SK-N-SH (cell line): ENCODE measurements at regions not wholly inside any gene's neighbourhood (a gene's known extent, or its start where the extent isn't known, plus 50 kb on each side); places are given as distances from the start of the nearest gene placed in this dataset.

Experiments
- CTCF ChIA-PET: fragments of 300-600, 350-600 bp; formaldehyde crosslinking; extraction: SDS; loops from one replicate; lab custom pipeline; 2021; lab: Yijun Ruan, JAX
- POLR2A ChIA-PET: fragments of 350-600 bp; sonication (Branson Sonifier 250); formaldehyde crosslinking; extraction: SDS; loops from one replicate; lab custom pipeline; 2020; ENCODE audit warnings: antibody characterized with exemption, inconsistent platforms; lab: Yijun Ruan, JAX
- DNase-seq: peaks from one replicate; pipeline ENCODE4 v3.0.0; 2012
- H2AFZ ChIP-seq: fragments of 200-600 bp; sonication (generic); 2 replicates; pipeline ENCODE4 v1.8.1; 2016; ENCODE audit warnings: antibody characterized with exemption, mild to moderate bottlenecking, low read depth
- H3F3A ChIP-seq: fragments of 200-600 bp; sonication (generic); replicated peaks from 2 replicates; pipeline ENCODE3; 2016; ENCODE audit warnings: antibody characterized with exemption, mild to moderate bottlenecking; ENCODE audit not compliant: insufficient read depth
- H3K27ac ChIP-seq, 2 experiments: fragments of 200-500 bp in 1 of 2; fragments of 200-600 bp in 1 of 2; sonication (Bioruptor generic) in 1 of 2; sonication (generic), shearing (Covaris generic) in 1 of 2; 2 replicates each; pipeline versions ENCODE4 v1.5.1 to v1.6.1; 2014 to 2016; ENCODE audit warnings: low read depth in 2 of 2, inconsistent platforms in 1 of 2, low read length in 1 of 2, mild to moderate bottlenecking in 1 of 2, mixed read lengths in 1 of 2
- H3K27me3 ChIP-seq: fragments of 200-600 bp; sonication (generic), shearing (Covaris generic); 2 replicates; pipeline ENCODE4 v1.6.1; 2016; ENCODE audit warnings: mixed run types; ENCODE audit not compliant: insufficient read depth
- H3K36me3 ChIP-seq, 2 experiments: fragments of 200-500 bp in 1 of 2; fragments of 200-600 bp in 1 of 2; sonication (Bioruptor generic) in 1 of 2; sonication (generic) in 1 of 2; replicated peaks in 1 of 2; 2 replicates each; pipeline versions ENCODE3 to v1.5.1; 2014 to 2016; ENCODE audit warnings: low read length in 1 of 2, mild to moderate bottlenecking in 1 of 2; ENCODE audit not compliant: insufficient read depth in 2 of 2, control insufficient read depth in 1 of 2
- H3K4me1 ChIP-seq, 2 experiments: fragments of 200-500 bp in 1 of 2; fragments of 200-600 bp in 1 of 2; sonication (Bioruptor generic) in 1 of 2; sonication (generic), shearing (Covaris generic) in 1 of 2; 2 replicates each; pipeline versions ENCODE4 v1.5.1 to v1.6.1; 2014 to 2016; ENCODE audit warnings: low read depth in 1 of 2, low read length in 1 of 2, mixed run types in 1 of 2; ENCODE audit not compliant: insufficient read depth in 2 of 2, control insufficient read depth in 1 of 2
- H3K4me2 ChIP-seq: fragments of 200-600 bp; sonication (generic), shearing (Covaris generic); 2 replicates; pipeline ENCODE4 v1.6.1; 2017; ENCODE audit warnings: mixed run types
- H3K4me3 ChIP-seq, 2 experiments: fragments of 200-500 bp in 1 of 2; fragments of 200-600 bp in 1 of 2; sonication (Bioruptor generic) in 1 of 2; sonication (generic), shearing (Covaris generic) in 1 of 2; 2 replicates each; pipeline versions ENCODE4 v1.5.1 to v1.8.1; 2014 to 2016; ENCODE audit warnings: low read depth in 2 of 2, inconsistent platforms in 1 of 2, low read length in 1 of 2, mild to moderate bottlenecking in 1 of 2, mixed read lengths in 1 of 2, moderate library complexity in 1 of 2
- H3K79me2 ChIP-seq: fragments of 200-600 bp; sonication (generic); 2 replicates; pipeline ENCODE4 v1.8.1; 2017; ENCODE audit warnings: mild to moderate bottlenecking; ENCODE audit not compliant: insufficient read depth
- H3K9ac ChIP-seq: fragments of 200-600 bp; sonication (generic); 2 replicates; pipeline ENCODE4 v1.6.1; 2017; ENCODE audit warnings: mixed run types
- H3K9me2 ChIP-seq: fragments of 200-600 bp; sonication (generic); 2 replicates; pipeline ENCODE4 v1.6.1; 2017; ENCODE audit warnings: mixed run types
- H3K9me3 ChIP-seq: fragments of 200-600 bp; sonication (generic); 2 replicates; pipeline ENCODE4 v1.6.1; 2017; ENCODE audit warnings: mixed run types, mild to moderate bottlenecking, moderate library complexity
- H4K20me1 ChIP-seq: fragments of 200-600 bp; sonication (generic); 2 replicates; pipeline ENCODE4 v1.6.1; 2017; ENCODE audit warnings: mild to moderate bottlenecking, mixed run types; ENCODE audit not compliant: insufficient read depth
- CHD2 ChIP-seq: fragments of 150-350 bp; IDR thresholded peaks from 2 replicates; pipeline ENCODE4 v1.6.1; 2018; ENCODE audit warnings: low read length; ENCODE audit not compliant: partially characterized antibody
- CTCF ChIP-seq: fragments of 200-600 bp; sonication (generic); IDR thresholded peaks from 2 replicates; pipeline ENCODE4 v1.6.1; 2017; ENCODE audit warnings: antibody characterized with exemption, mild to moderate bottlenecking, moderate library complexity
- GATA2 ChIP-seq: sonication (generic); formaldehyde crosslinking; IDR thresholded peaks from 2 replicates; pipeline ENCODE4 v1.5.0; 2020; ENCODE audit warnings: mild to moderate bottlenecking, missing genetic modification reagents
- IRF3 ChIP-seq: fragments of 150-350 bp; IDR thresholded peaks from 2 replicates; pipeline ENCODE4 v1.6.1; 2016; ENCODE audit warnings: mild to moderate bottlenecking, low read depth, low read length
- MEF2A ChIP-seq: IDR thresholded peaks from 2 replicates; pipeline ENCODE4 v1.4.0; 2012; ENCODE audit warnings: low read depth, borderline replicate concordance
- MXI1 ChIP-seq: IDR thresholded peaks from 2 replicates; pipeline ENCODE4 v1.6.1; 2012; ENCODE audit warnings: mild to moderate bottlenecking, low read depth, low read length, improper control_type of control experiment
- PBX3 ChIP-seq: IDR thresholded peaks from 2 replicates; pipeline ENCODE4; 2012
- POLR2AphosphoS5 ChIP-seq: IDR thresholded peaks from 2 replicates; pipeline ENCODE4 v1.6.1; 2012; ENCODE audit warnings: low read depth, low read length
- RAD21 ChIP-seq: IDR thresholded peaks from 2 replicates; pipeline ENCODE4 v1.6.1; 2012; ENCODE audit warnings: mild to moderate bottlenecking, low read length
- REST ChIP-seq: IDR thresholded peaks from 2 replicates; pipeline ENCODE4 v1.6.1; 2012; ENCODE audit warnings: mild to moderate bottlenecking, low read depth, low read length, moderate library complexity
- SIN3A ChIP-seq: IDR thresholded peaks from 2 replicates; pipeline ENCODE4 v1.6.1; 2012; ENCODE audit warnings: low read depth, mild to moderate bottlenecking, low read length, moderate library complexity, borderline replicate concordance
- TEAD4 ChIP-seq: IDR thresholded peaks from 2 replicates; pipeline ENCODE4 v1.4.0; 2012; ENCODE audit warnings: mild to moderate bottlenecking, borderline replicate concordance; ENCODE audit not compliant: insufficient read depth
- YY1 ChIP-seq: IDR thresholded peaks from 2 replicates; pipeline ENCODE4 v1.4.0; 2012; ENCODE audit warnings: low read depth, mild to moderate bottlenecking
- ZBTB33 ChIP-seq: IDR thresholded peaks from 2 replicates; pipeline ENCODE4 v1.4.0; 2012; ENCODE audit warnings: low read depth, borderline replicate concordance
- WGBS: methylation state at CpG from one replicate; pipeline ENCODE4 v1.1.6; 2017; ENCODE audit warnings: low lambda C conversion rate; 5-methylcytosine and 5-hydroxymethylcytosine counted together

GRCh38 chr1:29529677-29530278, 293.5 kb downstream of the PTPRU start:
- H3K79me2 ChIP-seq: no peaks in the 10 kb centered on the region
- WGBS: 21% methylated on average over 1 of the region's 1 CpG
- POLR2A ChIA-PET: no interaction called here
- no peak overlapping the region for H3K4me2 ChIP-seq
- H3K9me3 ChIP-seq: peaks cover 9% of the 10 kb centered on the region; the same call in 1 of the 2 replicates
- H2AFZ ChIP-seq: no peak overlapping the region
- H3K9me2 ChIP-seq: no peaks in the 10 kb centered on the region
- no peak overlapping the region for H3K27ac ChIP-seq
- CTCF ChIA-PET: interaction anchor here (0.6 kb wide), 1 partner anchor 54 kb away, joined by 3 read pairs; no protein-coding TSS in a partner anchor
- no peaks in the 10 kb centered on the region for H3K36me3 ChIP-seq
- no peak overlapping the region for H3K9ac ChIP-seq
- no peaks in the 10 kb centered on the region for H3F3A ChIP-seq
- H3K4me1 ChIP-seq: peaks cover 0 to 13% of the 10 kb centered on the region in 2 experiments; a peak in 1 of 4 replicates
- no peak for DNase-seq
- TF ChIP-seq SIN3A: no peak
- TF ChIP-seq IRF3: no peak
- no peak for TF ChIP-seq CHD2
- TF ChIP-seq ZBTB33: no peak
- TF ChIP-seq PBX3: no peak
- no peak for TF ChIP-seq REST
- no peak for TF ChIP-seq YY1
- TF ChIP-seq POLR2AphosphoS5: no peak
- no peak for TF ChIP-seq RAD21
- TF ChIP-seq TEAD4: no peak
- no peak for TF ChIP-seq GATA2
- no peak for TF ChIP-seq MEF2A
- no peak for TF ChIP-seq CTCF
- no peak for TF ChIP-seq MXI1
- H3K4me3 ChIP-seq: no peak overlapping the region
- no peaks in the 10 kb centered on the region for H4K20me1 ChIP-seq
- no peaks in the 10 kb centered on the region for H3K27me3 ChIP-seq
